Kidney glomerular epithelial cell (primary cell): ENCODE measurements at regions not wholly inside any gene's neighbourhood (a gene's known extent, or its start where the extent isn't known, plus 50 kb on each side); places are given as distances from the start of the nearest gene placed in this dataset.
"Not testable (repeated sequence)": the region's sequence is repeated elsewhere in the genome, so short reads cannot be mapped to it uniquely, and the experiment has no call there.

Experiments
- DNase-seq: peaks from one replicate; lab custom pipeline; 2025; lab: John Stamatoyannopoulos, UW

- DNase-seq: no peak
Observed at GRCh38 chr6:19690325-19691075, 146.7 kb upstream of the ID4 start.

- no peak for DNase-seq
Observed at GRCh38 chr6:19691465-19692167, 145.6 kb upstream of the ID4 start.

- DNase-seq: peak; percentile 22
Observed at GRCh38 chr6:19692506-19693298, 144.5 kb upstream of the ID4 start.

DNA sequence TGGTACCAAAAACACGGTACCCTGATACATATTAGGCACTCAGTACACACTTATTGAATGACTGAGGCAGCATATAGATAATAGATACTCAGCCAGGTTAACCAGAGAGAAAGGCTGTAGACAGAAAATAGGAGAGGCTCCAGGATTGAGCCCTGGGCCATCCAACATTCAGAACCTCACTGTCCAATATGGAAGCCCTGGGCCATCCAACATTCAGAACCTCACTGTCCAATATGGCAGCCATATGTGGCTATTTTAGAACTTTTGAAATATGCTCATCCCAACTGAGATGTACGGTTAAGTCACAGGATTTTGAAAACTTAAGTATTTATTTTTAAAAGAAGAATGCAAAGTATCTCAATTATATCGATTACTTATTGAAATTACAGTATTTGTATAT is 142.5 kb upstream of the ID4 start:
- no peak for DNase-seq

- peak; percentile 69 for DNase-seq
Observed at GRCh38 chr6:19697744-19698290, 139.4 kb upstream of the ID4 start.

- DNase-seq: no peak
Observed at GRCh38 chr6:19699932-19700331, 137.2 kb upstream of the ID4 start.

GRCh38 chr6:19705606-19706005 is 131.6 kb upstream of the ID4 start:
- DNase-seq: no peak

DNA sequence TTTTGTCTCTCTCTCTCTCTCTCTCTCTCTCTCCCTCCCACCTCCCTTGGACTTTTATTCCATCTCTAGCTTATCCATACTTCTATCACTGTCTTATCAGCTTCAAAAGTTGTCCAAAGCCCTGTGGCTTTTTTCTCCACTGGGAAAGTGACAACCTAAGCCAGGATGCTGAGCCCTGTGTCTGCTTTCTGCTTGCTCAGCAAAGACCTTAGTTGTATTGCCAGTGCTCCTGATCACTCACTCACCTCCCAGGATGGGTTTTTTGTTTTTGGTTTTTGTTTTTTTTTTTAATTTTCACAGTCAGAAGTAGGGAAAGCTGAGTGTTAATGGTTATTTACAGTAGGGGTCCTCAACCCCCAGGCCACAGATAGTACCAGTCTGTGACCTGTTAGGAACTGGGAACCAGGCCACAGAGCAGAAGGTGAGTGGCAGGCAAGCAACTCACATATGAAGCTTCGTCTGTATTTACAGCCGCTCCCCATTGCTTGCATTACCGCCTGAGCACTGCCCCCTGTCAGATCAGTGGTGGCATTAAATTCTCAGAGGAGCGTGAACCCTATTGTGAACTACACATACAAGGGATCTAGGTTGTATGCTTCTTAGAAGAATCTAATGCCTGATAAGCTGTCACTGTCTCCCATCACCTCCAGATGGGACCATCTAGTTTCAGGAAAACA is 125.0 kb upstream of the ID4 start:
- no peak for DNase-seq

DNA sequence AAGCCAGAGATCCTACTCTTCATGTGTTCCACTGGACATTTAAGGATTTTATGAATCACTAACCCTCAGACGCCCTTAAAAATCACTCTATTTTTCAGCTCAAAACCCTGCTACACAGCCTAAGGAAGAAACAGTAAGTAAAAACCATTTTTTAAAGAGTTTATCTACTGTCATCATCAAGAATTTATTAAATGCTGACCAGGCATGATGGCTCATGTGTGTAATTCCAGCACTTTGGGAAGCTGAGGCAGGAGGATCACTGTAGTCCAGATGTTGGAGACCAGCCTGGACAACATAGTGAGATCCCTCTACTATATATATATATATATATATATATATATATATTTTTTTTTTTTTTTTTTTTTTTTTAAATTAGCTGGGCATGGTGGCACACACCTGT is 124.2 kb upstream of the ID4 start:
- no peak for DNase-seq

DNA sequence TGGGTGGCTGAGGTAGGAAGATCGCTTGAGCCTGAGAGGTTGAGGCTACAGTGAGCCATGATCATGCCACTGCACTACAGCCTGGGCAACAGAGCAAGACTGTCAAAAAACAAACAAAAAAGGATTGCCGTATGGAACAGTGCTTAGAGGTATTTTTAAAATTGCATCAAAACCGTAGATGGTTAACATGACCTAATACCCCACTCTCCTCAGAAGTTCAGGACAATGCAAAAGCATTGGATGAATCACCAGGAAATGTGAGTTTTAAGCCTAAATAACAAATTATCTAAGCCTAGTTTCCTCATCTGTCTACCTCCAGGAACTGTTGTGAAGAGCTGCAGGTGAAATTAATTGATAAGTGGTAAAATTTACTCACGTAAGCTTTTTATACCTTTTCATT is 123.8 kb upstream of the ID4 start:
- peak; percentile 25 for DNase-seq

GRCh38 chr6:19713984-19714383 is 123.2 kb upstream of the ID4 start:
- no peak for DNase-seq

GRCh38 chr6:19714434-19715166 is 122.6 kb upstream of the ID4 start:
- no peak for DNase-seq

DNA sequence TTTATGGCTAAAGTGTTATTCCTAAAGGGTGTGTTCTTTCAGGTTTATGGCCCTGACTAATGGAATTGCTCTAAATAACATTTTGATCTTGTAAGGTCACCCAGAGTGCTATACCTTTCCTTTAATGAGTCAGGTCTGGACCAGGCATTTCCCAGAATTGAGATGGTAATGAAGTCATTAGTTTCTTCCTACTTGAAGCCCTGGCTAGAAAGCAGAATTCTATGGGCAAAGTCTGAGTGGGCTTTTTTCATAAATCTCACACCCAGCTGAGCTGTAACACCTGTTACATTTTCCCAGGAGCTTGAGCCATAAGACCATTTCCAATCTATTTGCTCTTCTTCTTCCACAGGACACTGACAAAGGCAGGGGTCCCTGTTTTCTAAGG is 122.0 kb upstream of the ID4 start:
- no peak for DNase-seq

- DNase-seq: peak; percentile 36
Observed at GRCh38 chr6:19719691-19720128, 117.5 kb upstream of the ID4 start.

DNA sequence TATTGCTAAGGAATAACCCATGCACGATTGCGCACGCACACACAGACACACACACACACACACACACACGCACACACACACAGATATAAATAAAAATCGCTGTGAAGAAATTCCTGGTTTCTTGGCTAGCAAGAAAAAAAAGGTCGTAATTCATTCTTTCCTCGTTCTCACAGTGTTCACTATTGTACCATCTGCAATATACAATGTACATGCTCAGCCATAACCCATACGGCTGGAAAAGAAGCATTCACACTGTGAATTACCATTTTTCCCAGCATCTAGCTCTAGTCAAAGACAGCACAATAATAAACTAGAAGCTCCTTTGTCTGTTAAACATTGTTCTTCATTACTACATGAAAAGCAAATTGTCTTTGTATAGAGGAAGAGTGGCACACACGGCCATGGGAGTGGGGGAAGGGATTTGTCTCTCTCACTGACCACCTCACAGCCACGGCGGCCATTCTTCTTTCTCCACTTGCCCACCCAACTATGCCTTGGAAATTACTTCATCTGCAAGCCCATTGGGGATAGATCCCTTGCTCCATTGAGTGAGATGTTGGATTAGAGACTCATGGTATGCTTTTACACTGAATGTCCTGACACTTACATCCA is 115.3 kb upstream of the ID4 start:
- no peak for DNase-seq

DNA sequence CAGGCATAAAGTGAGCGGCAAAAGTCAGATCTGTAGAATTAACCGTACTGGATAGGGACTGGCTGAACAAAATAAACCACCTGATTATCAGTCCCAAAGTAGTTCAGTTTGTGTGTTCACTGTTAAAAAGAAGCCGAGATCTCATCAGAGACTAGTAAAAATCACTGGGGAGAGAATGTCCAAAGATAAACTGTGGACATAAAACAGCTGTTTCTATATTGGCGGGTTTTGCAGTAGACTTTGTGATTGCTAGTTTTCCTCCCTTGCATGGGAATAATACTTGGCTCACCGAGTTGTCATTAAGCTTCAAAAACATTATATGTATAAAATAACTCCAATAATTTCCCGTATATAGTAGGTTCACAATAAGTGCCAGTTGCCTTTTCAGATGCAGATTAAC is 114.2 kb upstream of the ID4 start:
- no peak for DNase-seq

GRCh38 chr6:19723545-19723944 is 113.6 kb upstream of the ID4 start:
- peak; percentile 17 for DNase-seq

DNA sequence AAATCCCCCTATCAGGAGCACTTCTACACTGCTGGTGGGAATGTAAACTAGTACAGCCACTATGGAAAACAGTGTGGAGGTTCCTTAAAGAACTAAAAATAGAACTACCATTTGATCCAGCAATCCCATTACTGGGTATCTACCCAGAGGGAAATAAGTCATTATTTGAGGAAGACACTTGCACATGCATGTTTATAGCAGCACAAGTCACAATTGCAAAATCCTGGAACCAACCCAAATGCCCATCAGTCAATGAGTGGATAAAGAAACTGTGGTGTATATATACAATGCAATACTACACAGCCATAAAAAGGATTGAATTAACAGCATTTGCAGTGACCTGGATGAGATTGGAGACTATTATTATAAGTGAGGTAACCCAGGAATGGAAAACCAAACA is 111.7 kb upstream of the ID4 start:
- DNase-seq: not testable (repeated sequence)

DNA sequence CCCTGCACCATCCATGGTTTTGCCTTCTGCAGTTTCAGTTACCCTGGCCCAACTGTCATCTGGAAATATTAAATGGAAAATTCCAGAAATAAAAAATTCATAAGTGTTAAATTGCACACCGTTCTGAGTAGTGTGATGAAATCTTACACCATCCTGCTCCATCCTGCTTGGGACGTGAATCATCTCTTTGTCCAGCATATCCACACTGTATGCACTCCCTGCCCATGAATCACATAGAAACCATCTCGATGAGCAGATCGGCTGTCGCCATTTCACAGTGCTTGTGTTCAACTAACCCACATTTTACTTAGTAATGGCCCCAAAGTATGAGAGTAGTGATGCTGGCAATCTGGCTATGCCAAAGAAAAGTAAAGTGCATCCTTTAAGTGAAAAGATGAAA is 105.9 kb upstream of the ID4 start:
- DNase-seq: no peak

- no peak for DNase-seq
Observed at GRCh38 chr6:19734061-19734460, 103.1 kb upstream of the ID4 start.

DNA sequence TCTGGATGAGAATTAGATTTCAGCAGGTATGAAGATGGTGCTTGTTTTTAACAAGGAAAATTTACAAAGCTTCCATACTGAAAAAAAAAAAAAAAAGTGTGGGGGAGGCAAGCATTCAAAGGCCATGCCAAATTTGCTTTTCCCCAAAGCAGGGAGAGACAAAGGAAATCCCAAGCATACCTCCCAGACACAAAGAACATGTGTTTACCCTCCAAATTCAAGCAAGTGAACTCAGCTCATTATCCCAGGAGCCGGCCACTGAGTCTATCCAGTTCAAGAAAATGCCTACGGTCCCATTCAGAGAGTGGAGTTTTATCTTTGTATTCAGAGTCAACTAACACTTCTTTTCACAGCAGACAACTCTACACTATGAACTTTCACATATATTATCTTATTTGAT is 102.7 kb upstream of the ID4 start:
- DNase-seq: no peak
